Upper lobe of left lung (tissue), 4 donors: ENCODE measurements at regions not wholly inside any gene's neighbourhood (a gene's known extent, or its start where the extent isn't known, plus 50 kb on each side); places are given as distances from the start of the nearest gene placed in this dataset.

ENCODE experiments used
- EP300 ChIP-seq, 4 donors: sonication (generic); formaldehyde crosslinking; IDR thresholded peaks; one replicate each; pipeline ENCODE4 v1.5.1; 2017; ENCODE audit warnings: antibody characterized with exemption in 4 of 4, control low read depth in 2 of 4
- POLR2A ChIP-seq, 4 donors: fragments of 450-650 bp; IDR thresholded peaks; one replicate each; pipeline ENCODE4 v1.5.1; 2016 to 2017; ENCODE audit warnings: antibody characterized with exemption in 4 of 4, mild to moderate bottlenecking in 2 of 4
- POLR2AphosphoS5 ChIP-seq, 2 donors: sonication (generic); formaldehyde crosslinking; IDR thresholded peaks; one replicate each; pipeline ENCODE4 v1.5.1; 2017; ENCODE audit warnings: antibody characterized with exemption in 2 of 2
- TF ChIP-seq, protein P1 (sequence below), 6 experiments: fragments of 450-650 bp in 4 of 6; fragments of 200-600 bp in 2 of 6; sonication (generic) in 2 of 6; IDR thresholded peaks; one replicate each; pipeline ENCODE4 v1.5.1; 2016 to 2019; ENCODE audit warnings: antibody characterized with exemption in 6 of 6

DNA sequence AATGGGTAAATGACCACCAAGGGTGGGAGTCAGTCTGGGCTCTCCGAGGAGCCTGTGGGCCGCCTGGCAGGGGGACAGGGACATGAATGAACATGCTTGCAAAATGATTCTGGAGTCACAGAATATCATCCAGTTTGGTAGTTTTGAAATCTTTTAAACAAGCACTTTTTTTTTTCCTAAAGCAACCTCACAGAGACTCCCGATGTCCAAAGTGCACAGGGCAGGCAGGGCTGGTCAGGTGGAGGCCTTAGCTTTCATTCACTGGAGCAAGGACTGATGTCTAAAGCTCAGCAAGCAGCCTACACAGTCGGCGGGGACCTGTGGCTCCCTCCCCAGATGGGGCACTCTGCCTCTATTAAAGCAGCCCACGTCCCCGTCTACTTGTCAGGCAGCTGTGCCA lies 402.9 kb downstream of the PPP1R2C start:
- TF ChIP-seq, protein P1, sequence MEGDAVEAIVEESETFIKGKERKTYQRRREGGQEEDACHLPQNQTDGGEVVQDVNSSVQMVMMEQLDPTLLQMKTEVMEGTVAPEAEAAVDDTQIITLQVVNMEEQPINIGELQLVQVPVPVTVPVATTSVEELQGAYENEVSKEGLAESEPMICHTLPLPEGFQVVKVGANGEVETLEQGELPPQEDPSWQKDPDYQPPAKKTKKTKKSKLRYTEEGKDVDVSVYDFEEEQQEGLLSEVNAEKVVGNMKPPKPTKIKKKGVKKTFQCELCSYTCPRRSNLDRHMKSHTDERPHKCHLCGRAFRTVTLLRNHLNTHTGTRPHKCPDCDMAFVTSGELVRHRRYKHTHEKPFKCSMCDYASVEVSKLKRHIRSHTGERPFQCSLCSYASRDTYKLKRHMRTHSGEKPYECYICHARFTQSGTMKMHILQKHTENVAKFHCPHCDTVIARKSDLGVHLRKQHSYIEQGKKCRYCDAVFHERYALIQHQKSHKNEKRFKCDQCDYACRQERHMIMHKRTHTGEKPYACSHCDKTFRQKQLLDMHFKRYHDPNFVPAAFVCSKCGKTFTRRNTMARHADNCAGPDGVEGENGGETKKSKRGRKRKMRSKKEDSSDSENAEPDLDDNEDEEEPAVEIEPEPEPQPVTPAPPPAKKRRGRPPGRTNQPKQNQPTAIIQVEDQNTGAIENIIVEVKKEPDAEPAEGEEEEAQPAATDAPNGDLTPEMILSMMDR (IDR thresholded peaks at IDR 0.05): no peak
- TF ChIP-seq EP300 (IDR thresholded peaks at IDR 0.05) (no peak), POLR2AphosphoS5 (IDR thresholded peaks at IDR 0.05) (no peak), POLR2A (IDR thresholded peaks at IDR 0.05) (no peak)
